HG02798 (cell line): ENCODE measurements at regions not wholly inside any gene's neighbourhood (a gene's known extent, or its start where the extent isn't known, plus 50 kb on each side); places are given as distances from the start of the nearest gene placed in this dataset.

ENCODE experiments used
- ATAC-seq: cut with Tn5 transposase; IDR thresholded peaks from one replicate; pipeline ENCODE4 v1.9.1; 2021; ENCODE audit warnings: mild to moderate bottlenecking; ENCODE audit not compliant: unreplicated experiment, poor library complexity

DNA sequence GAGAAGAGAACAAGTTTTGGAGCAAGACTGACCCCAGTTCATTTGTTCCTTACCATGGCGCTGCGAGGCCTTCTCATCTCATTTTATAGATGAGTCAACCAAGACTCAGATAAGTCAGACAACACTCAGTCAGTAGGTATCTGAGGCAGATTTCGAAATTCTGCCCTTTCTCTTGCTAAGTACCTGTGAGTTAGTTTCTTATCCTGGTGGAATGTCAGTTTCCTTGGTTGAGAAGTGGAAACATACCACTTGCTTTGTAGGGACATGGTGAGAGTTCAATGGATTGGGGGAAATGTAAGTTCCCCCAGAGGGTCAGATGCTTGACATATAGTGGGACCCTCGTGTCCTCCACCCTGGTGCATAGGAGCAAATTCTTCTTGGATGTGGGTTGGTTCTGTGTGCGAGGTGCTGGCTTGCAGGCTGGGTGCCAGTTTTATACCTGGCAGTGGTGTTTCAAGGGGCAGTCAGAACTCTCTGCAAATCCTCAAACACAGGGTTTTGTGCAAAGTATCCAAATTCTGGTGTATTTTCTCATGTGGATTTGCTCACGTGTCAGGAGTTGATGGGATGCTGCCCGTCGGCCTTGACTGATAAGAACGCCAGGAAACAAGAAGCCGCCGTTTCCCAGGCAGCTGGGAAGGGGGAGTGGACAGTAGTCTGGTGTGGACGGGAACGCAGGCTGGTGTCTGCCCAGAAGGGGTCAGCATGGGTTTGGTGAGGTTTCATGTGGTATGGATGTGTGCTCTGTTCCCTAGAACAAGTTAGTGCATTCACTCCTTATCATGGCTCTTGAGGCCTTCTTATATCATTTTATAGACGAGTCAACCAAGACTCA, 61.1 kb upstream of the CIBAR2 start:
- ATAC-seq, result no peak

- no peak for ATAC-seq
Measured at GRCh38 chr16:85173981-85174751, 61.9 kb upstream of the CIBAR2 start.

DNA sequence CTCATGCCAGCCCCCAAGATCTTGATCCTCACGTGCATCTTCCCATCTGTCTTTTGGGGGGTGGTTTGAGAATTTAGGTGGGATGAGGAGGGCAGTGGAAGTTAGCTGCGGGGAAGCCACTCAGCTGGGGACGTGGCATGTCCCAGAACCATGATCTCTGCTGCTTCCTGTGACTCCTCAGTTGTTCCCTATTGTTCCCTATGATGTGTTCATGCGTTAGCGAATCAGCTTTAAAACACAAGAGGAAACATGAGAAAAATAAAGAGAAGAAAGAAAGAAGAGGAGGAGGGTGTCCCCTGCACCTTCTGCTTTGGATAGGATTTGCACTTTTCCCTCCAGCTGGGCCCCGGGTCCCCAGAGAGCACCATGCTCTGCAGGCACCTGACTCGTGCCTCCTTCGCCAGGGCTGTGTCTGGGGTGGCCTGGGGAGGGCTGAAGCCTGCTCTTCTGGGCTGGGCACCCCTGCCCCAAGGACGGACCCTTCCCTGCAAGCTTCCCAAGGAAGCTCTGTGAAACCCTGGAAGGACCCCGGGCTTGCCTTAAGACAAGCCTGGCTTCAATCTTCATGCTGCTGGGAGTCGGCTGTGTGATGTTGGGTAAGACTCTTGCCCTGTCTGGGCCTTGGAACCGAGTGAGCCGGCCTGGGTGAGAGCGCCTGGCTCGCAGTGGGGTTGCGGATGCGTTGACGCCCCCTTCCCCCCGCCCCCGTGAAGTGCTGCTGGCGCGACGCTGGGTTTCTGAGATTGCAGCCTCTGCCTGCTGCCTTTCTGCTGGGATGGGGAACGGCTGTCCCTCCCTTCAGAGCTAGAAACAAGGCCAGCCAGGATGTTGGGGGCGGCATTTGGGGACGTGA, 62.8 kb upstream of the CIBAR2 start:
- ATAC-seq, result no peak

GRCh38 chr16:85175724-85176233, 63.5 kb upstream of the CIBAR2 start:
- no peak for ATAC-seq

DNA sequence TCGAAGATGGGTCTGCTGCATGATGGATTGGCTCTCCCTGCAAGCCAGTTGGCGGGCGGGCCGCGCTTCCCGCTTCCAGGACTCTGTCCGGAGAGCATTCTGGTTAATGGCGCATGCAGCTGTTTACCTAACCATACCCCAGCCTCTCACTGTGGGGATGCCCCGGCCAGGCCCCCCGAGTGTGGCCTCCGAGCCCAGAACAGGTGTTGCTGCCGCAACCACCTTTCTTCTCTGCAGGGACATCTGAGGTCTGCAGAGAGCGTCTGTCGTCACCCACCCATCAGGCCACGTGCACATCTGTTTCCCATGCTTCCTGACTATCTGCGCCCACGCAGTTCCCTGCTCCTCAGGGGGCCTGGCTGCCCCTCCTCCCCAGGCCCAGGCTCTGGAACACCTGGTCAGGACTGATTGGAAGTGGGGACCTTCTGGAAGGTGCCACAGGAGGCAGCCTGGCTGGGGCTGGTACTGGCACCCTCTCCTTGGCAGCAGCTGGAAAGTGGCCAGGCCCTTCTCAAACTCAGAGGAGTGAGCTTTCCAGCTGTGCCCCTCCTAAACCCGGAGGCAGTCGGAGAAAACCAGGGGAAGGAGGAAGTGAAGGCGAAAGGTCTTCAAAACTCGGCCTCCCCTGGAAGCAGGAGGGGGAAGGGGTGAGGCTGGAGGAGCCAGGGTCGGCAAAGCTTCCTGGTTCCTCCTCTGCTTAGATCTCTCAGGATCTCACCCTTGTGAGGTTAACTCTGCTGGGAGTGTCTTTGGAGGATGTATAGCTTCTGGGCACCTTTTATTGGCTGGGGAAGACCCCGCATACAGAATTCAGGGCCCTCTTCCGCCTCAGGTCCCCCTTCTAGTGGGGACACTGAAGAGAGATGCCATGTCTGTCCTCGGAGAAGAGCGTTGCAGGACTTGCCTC, 64.5 kb upstream of the CIBAR2 start:
- no peak for ATAC-seq

GRCh38 chr16:85177448-85177846, 65.2 kb upstream of the CIBAR2 start:
- no peak for ATAC-seq

GRCh38 chr16:85178006-85178591, 65.8 kb upstream of the CIBAR2 start:
- ATAC-seq, result no peak

DNA sequence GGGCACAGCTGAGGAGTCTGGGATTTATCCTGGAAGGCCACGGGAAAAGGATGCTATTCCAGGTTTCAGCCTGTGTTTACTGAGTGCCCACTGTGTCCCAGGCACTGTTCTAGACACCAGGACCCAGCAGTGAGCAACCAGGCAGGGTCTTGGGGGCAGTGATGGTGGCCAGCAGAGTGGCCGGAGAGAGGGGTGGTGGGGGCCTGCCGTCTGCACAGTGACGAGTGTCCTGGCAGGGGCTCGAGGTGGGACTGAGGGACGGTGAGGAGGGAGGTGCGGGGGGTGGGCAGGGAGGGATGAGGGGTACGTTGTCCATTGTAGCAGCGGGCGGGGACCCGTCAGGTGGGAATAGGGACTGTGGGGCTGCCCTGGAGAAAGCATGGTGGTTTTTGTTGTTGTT, 66.3 kb upstream of the CIBAR2 start:
- ATAC-seq, result no peak

- no peak for ATAC-seq
Measured at GRCh38 chr16:85179344-85180046, 67.2 kb upstream of the CIBAR2 start.

DNA sequence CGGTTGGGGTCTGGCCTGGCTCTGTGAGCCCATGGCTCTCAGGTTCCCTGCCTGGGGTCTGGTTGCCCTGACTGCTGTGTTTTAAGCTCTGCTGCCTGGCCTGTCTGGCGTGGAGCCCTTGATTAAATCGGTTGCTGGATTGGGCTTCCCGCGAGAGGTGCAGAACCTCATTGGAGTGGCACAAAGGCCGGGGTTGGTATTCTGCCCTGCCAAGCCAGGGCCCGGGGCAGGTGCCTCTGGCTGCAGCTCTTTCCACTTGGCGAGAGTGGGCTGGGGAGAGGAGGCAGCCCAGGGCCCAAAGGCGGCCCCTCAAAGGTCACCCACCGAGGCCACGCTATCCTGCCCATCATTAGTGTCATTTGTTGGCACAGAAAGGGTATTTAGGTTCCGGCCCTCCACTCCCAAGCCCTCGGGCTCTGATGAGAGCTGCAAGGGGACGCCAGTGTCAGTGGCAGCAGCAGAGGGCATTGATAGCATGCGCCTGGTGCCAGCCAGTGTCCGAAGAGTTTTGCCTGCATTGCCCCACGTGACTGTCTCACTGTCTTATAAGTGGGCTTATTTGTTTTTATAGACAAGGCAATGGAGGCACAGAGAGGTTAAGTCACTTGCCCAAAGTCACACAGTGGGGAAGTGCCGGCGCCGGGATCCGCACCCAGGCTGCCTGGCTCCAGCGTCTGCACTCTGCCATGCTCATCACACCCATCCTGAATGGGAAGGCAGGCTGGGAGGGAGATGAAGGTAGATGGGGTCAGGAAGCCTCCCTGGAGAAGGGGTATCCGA, 68.0 kb upstream of the CIBAR2 start:
- ATAC-seq, result no peak

GRCh38 chr16:85180827-85181738, 68.8 kb upstream of the CIBAR2 start:
- ATAC-seq, result no peak

GRCh38 chr16:85181739-85182129, 69.5 kb upstream of the CIBAR2 start:
- ATAC-seq, result no peak

DNA sequence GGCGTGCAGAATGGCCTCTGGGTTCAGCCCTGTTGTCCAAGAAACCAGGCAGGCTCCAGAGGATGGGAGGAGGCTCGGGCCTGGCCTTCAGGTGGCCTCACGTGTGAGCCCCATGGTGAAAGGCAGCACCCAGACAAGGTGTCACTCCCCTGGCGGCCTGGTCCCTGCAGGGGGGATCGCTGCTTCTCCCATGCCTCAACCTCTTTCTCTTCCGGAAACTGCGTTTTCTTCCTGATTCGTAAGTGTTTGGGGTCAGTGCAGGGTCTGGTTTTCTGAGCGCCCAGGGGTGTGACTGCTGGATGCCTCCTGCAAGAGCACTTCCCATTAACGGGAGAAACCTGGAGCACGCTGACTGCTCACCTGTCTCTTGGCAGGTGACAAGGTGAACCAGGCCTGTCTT, 70.0 kb upstream of the CIBAR2 start:
- ATAC-seq, result no peak

DNA sequence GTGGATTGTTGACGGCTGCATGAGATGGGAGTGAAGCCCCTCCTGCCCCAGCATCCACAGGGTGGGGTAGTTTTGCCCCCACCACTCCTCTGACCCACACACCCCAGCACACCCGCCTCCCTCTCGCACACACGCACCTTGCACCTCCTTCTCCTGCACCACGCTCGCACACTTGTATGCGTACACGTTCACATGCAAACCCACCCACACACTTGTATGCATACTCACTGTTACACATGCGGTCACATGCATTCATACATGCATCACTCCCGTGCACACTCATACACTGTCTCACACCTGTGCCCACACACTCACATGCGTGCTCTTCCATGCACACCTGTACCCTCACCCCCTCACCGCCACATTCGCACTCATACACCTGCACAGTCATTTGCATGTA, 70.5 kb upstream of the CIBAR2 start:
- ATAC-seq, result no peak

- ATAC-seq, result no peak
Measured at GRCh38 chr16:85183564-85183963, 71.3 kb upstream of the CIBAR2 start.

DNA sequence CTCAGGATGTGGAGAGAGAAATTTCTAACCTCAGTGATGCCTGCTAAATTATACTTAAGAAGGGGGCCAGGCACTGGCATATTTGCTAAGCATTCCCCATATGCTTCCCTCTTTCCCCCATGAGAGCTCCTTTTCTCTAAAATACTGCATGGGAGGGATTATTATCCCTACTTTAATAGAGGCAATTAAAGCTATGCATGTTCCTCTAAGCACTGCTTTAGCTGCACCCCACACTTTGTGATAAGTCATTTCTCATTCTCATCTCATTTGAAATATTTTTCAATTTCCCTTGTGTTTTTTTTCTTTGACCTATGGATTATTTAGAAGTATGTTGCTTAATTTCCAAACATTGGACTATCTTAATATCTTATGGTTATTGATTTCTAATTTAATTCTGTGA, 72.1 kb upstream of the CIBAR2 start:
- no peak for ATAC-seq
